K562 (cell line): ENCODE measurements at regions not wholly inside any gene's neighbourhood (a gene's known extent, or its start where the extent isn't known, plus 50 kb on each side); places are given as distances from the start of the nearest gene placed in this dataset.
"Not testable (repeated sequence)": the region's sequence is repeated elsewhere in the genome, so short reads cannot be mapped to it uniquely, and the experiment has no call there.

Experiments
- ATAC-seq: fragments of 200-7000 bp; cut with Tn5 transposase; 3 replicates; pipeline ENCODE4 v1.9.1; 2020; ENCODE audit warnings: moderate library complexity
- BruUV-seq: library from RNA; stranded (reverse); fragments of 400-500 nt; replicated peaks from 2 replicates; lab custom pipeline; 2021; lab: Mats Ljungman, UMichigan
- CTCF ChIA-PET: fragments of 300-600 bp; formaldehyde crosslinking; extraction: SDS; loops from one replicate; lab custom pipeline; 2021; ENCODE audit warnings: low intra/inter-chr PET ratio; lab: Yijun Ruan, JAX
- POLR2A ChIA-PET: fragments of 300-600, 350-650 bp; sonication (Branson Sonifier 250); formaldehyde crosslinking; extraction: SDS; loops from one replicate; lab custom pipeline; 2021; ENCODE audit warnings: antibody characterized with exemption, inconsistent platforms; lab: Yijun Ruan, JAX
- DNase-seq, 4 experiments: peaks; one replicate each; pipeline versions ENCODE4 v3.0.0 to v3.0.0-alpha.2; 2011 to 2018; ENCODE audit warnings: low spot score in 3 of 4, mixed read lengths in 3 of 4; ENCODE audit errors: extremely low read depth in 1 of 4
- FAIRE-seq: peaks from 2 replicates; lab custom pipeline; 2011; peaks lifted over from hg19 to GRCh38; lab: Jason Lieb, UNC
- H2AFZ ChIP-seq: 2 replicates; pipeline ENCODE4 v1.6.0; 2011; ENCODE audit warnings: low read depth, low read length, control low read depth, inconsistent platforms
- H3K27ac ChIP-seq: fragments of 200-600 bp; 3 replicates; pipeline ENCODE4 v1.8.0; 2011; ENCODE audit warnings: low read depth, mild to moderate bottlenecking, control low read depth, inconsistent platforms, low read length, moderate library complexity, mixed read lengths; ENCODE audit errors: extremely low read depth
- H3K27me3 ChIP-seq, 2 experiments: fragments of 300-600 bp in 1 of 2; 2 replicates in 1 of 2; 3 replicates in 1 of 2; pipeline versions ENCODE4 v1.6.0 to v1.8.0; 2011; ENCODE audit warnings: inconsistent platforms in 2 of 2, low read length in 2 of 2, mild to moderate bottlenecking in 1 of 2, mixed read lengths in 1 of 2, moderate library complexity in 1 of 2; ENCODE audit not compliant: control insufficient read depth in 2 of 2, insufficient read depth in 2 of 2
- H3K36me3 ChIP-seq: fragments of 300-600 bp; 3 replicates; pipeline ENCODE4 v1.8.0; 2011; ENCODE audit warnings: mild to moderate bottlenecking, low read length, inconsistent platforms; ENCODE audit not compliant: control insufficient read depth, insufficient read depth
- H3K4me1 ChIP-seq, 2 experiments: fragments of 200-600 bp in 1 of 2; replicated peaks in 1 of 2; 2 replicates in 1 of 2; 3 replicates in 1 of 2; pipeline versions ENCODE4 v1.5.1 to v1.8.0; 2011; ENCODE audit warnings: inconsistent platforms in 2 of 2, low read length in 2 of 2, mild to moderate bottlenecking in 1 of 2, mixed read lengths in 1 of 2, moderate library complexity in 1 of 2; ENCODE audit not compliant: control insufficient read depth in 2 of 2, insufficient read depth in 2 of 2
- H3K4me2 ChIP-seq: 2 replicates; pipeline ENCODE4 v1.6.1; 2011; ENCODE audit warnings: low read length, control low read depth, inconsistent platforms, mixed read lengths; ENCODE audit not compliant: insufficient read depth
- H3K4me3 ChIP-seq: fragments of 200-600 bp; sonication (generic), shearing (Covaris generic); 2 replicates; pipeline ENCODE4 v1.5.1; 2016; ENCODE audit warnings: control low read depth, inconsistent platforms
- H3K79me2 ChIP-seq: fragments of 200-600 bp; 3 replicates; pipeline ENCODE4 v1.8.0; 2011; ENCODE audit warnings: low read length, inconsistent platforms; ENCODE audit not compliant: control insufficient read depth, insufficient read depth
- H3K9ac ChIP-seq, 2 experiments: 2 replicates each; pipeline versions ENCODE4 v1.6.0 to v1.6.1; 2011; ENCODE audit warnings: low read depth in 2 of 2, low read length in 2 of 2, control low read depth in 1 of 2, inconsistent platforms in 1 of 2, mild to moderate bottlenecking in 1 of 2, mixed read lengths in 1 of 2; ENCODE audit not compliant: insufficient read depth in 1 of 2
- H3K9me1 ChIP-seq: one replicate; pipeline ENCODE4 v1.6.0; 2011; ENCODE audit warnings: inconsistent platforms, mild to moderate bottlenecking, low read length, moderate library complexity; ENCODE audit not compliant: control insufficient read depth, insufficient read depth
- H3K9me3 ChIP-seq: replicated peaks from 2 replicates; pipeline ENCODE4 v1.5.1; 2011; ENCODE audit warnings: low read depth, low read length, inconsistent platforms; ENCODE audit not compliant: control insufficient read depth, insufficient read depth
- H4K20me1 ChIP-seq: replicated peaks from 2 replicates; pipeline ENCODE4 v1.6.1; 2011; ENCODE audit warnings: low read length, inconsistent platforms, mixed read lengths; ENCODE audit not compliant: control insufficient read depth, insufficient read depth
- ATF7 ChIP-seq: fragments of 450-650 bp; IDR thresholded peaks from 2 replicates; pipeline ENCODE4 v1.7.1; 2014; ENCODE audit warnings: mild to moderate bottlenecking, moderate library complexity
- CEBPG ChIP-seq, 3 experiments: fragments of 200-800 bp in 1 of 3; sonication (Bioruptor generic) in 1 of 3; sonication (generic) in 1 of 3; formaldehyde crosslinking in 1 of 3; IDR thresholded peaks in 2 of 3; conservative IDR thresholded peaks in 1 of 3; 2 replicates each; pipeline versions ENCODE4 v1.6.1 to v1.8.0; 2016 to 2022; ENCODE audit warnings: missing compliant biosample characterization in 2 of 3, missing genetic modification characterization in 2 of 3, mild to moderate bottlenecking in 1 of 3, missing genetic modification reagents in 1 of 3
- CTCFL ChIP-seq: IDR thresholded peaks from 2 replicates; pipeline ENCODE4 v1.6.1; 2011; ENCODE audit warnings: borderline replicate concordance, low read depth, mild to moderate bottlenecking, moderate library complexity, low read length; ENCODE audit not compliant: insufficient read depth, poor library complexity, severe bottlenecking
- L3MBTL2 ChIP-seq: fragments of 450-650 bp; IDR thresholded peaks from 2 replicates; pipeline ENCODE4 v1.6.1; 2016; ENCODE audit warnings: mild to moderate bottlenecking, moderate library complexity
- RAD21 ChIP-seq, 2 experiments: fragments of 250-450 bp in 1 of 2; fragments of 450-650 bp in 1 of 2; sonication (Bioruptor Pico) in 1 of 2; formaldehyde crosslinking in 1 of 2; IDR thresholded peaks in 1 of 2; conservative IDR thresholded peaks in 1 of 2; 2 replicates each; pipeline versions ENCODE4 v1.4.0 to v1.8.0; 2020 to 2022; ENCODE audit warnings: mild to moderate bottlenecking in 2 of 2, moderate library complexity in 1 of 2
- TFE3 ChIP-seq: fragments of 450-650 bp; formaldehyde crosslinking; IDR thresholded peaks from 2 replicates; pipeline ENCODE4 v1.4.0; 2020; ENCODE audit warnings: mild to moderate bottlenecking, mixed read lengths
- WGBS: fragments of 100-300 bp; shearing (Covaris generic); methylation state at CpG from one replicate; pipeline ENCODE4 v1.1.6; 2016; ENCODE audit warnings: low coverage, mixed read lengths; ENCODE audit not compliant: insufficient coverage; ENCODE audit errors: missing lambda C conversion rate; 5-methylcytosine and 5-hydroxymethylcytosine counted together
- in situ Hi-C: fragments of 300-500 bp; cut with MboI; formaldehyde crosslinking; loops from 4 replicates; pipeline ENCODE4 v1.15.0; 2018; ENCODE audit warnings: inconsistent platforms, mixed read lengths
- intact Hi-C: fragments of 100-400 bp; cut with micrococcal nuclease; formaldehyde crosslinking; loops from 2 replicates; pipeline ENCODE4 v1.14.2; 2022
- TF ChIP-seq, protein P1 (sequence below), 2 experiments: fragments of 450-650 bp in 1 of 2; sonication (generic) in 1 of 2; formaldehyde crosslinking in 1 of 2; IDR thresholded peaks in 1 of 2; conservative IDR thresholded peaks in 1 of 2; 2 replicates each; pipeline versions ENCODE4 v1.6.1 to v1.8.1; 2016 to 2023; ENCODE audit warnings: mild to moderate bottlenecking in 2 of 2, moderate library complexity in 2 of 2, inconsistent platforms in 1 of 2, missing genetic modification reagents in 1 of 2
- TF ChIP-seq, protein P2 (sequence below): sonication (generic); formaldehyde crosslinking; IDR thresholded peaks from 2 replicates; pipeline ENCODE4 v1.5.0; 2020; ENCODE audit warnings: missing genetic modification reagents
- TF ChIP-seq, protein P3 (sequence below), 3 experiments: IDR thresholded peaks in 2 of 3; conservative IDR thresholded peaks in 1 of 3; 2 replicates each; pipeline ENCODE4 v1.5.1; 2011 to 2012; ENCODE audit warnings: low read length in 3 of 3, mild to moderate bottlenecking in 3 of 3, control low read depth in 2 of 3, improper control_type of control experiment in 1 of 3, inconsistent platforms in 1 of 3, low read depth in 1 of 3, mixed read lengths in 1 of 3, moderate library complexity in 1 of 3; ENCODE audit not compliant: insufficient read depth in 2 of 3

DNA sequence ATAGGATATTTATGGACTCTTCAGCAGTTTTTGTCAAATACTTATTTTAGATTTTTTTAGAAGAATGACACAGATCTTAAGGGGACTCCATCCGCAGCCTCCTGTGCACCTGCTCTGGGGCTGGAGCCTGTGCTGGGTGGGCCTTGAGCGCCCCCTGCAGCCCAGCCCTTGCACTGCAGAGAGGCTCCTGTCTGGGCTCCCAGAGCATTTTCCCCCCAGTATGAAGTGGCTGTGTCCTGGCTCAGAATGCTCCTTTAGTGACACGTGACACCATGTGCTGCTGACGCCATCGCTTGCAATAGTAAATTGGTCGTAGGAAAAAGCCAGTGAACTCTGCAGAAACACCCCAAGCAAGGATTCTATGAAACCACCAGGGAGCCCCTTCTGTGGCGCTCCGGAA is 479.7 kb downstream of the TMEM121 start:
- intact Hi-C loops, H3K4me2 ChIP-seq, H3K79me2 ChIP-seq, in situ Hi-C loops, H3K9me1 ChIP-seq, H3K9ac ChIP-seq, BruUV-seq, H3K36me3 ChIP-seq, H3K4me1 ChIP-seq, H4K20me1 ChIP-seq, H3K27ac ChIP-seq, CTCF ChIA-PET, POLR2A ChIA-PET, H3K9me3 ChIP-seq, FAIRE-seq, H3K27me3 ChIP-seq, H3K4me3 ChIP-seq, H2AFZ ChIP-seq: not testable (repeated sequence)
- peak; percentile 10 to 29 (median 22) for DNase-seq
- 6% methylated on average over 7 of the region's 8 CpGs for WGBS
- peak; percentile 53; the same call in 2 of the 3 replicates for ATAC-seq
- peak; percentile 57; the same call in 1 of the 2 replicates for TF ChIP-seq ATF7
- peak; percentile 36 to 42 for TF ChIP-seq RAD21 (CRISPR knock-in tag; conservative IDR thresholded peaks at IDR 0.05 in 1 of 2, IDR thresholded peaks at IDR 0.05 in 1 of 2)
- peak; percentile 6; the same call in 1 of the 2 replicates for TF ChIP-seq TFE3
- TF ChIP-seq, protein P1, sequence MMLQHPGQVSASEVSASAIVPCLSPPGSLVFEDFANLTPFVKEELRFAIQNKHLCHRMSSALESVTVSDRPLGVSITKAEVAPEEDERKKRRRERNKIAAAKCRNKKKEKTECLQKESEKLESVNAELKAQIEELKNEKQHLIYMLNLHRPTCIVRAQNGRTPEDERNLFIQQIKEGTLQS (IDR thresholded peaks at IDR 0.05): peak; percentile 53; the same call in 1 of the 2 replicates
- TF ChIP-seq, protein P1 (CRISPR knock-in tag; conservative IDR thresholded peaks at IDR 0.05): not testable (repeated sequence)
- TF ChIP-seq, protein P2, sequence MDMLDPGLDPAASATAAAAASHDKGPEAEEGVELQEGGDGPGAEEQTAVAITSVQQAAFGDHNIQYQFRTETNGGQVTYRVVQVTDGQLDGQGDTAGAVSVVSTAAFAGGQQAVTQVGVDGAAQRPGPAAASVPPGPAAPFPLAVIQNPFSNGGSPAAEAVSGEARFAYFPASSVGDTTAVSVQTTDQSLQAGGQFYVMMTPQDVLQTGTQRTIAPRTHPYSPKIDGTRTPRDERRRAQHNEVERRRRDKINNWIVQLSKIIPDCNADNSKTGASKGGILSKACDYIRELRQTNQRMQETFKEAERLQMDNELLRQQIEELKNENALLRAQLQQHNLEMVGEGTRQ: peak; percentile 40; the same call in 1 of the 2 replicates
- TF ChIP-seq L3MBTL2: peak; percentile 61
- TF ChIP-seq, protein P3, sequence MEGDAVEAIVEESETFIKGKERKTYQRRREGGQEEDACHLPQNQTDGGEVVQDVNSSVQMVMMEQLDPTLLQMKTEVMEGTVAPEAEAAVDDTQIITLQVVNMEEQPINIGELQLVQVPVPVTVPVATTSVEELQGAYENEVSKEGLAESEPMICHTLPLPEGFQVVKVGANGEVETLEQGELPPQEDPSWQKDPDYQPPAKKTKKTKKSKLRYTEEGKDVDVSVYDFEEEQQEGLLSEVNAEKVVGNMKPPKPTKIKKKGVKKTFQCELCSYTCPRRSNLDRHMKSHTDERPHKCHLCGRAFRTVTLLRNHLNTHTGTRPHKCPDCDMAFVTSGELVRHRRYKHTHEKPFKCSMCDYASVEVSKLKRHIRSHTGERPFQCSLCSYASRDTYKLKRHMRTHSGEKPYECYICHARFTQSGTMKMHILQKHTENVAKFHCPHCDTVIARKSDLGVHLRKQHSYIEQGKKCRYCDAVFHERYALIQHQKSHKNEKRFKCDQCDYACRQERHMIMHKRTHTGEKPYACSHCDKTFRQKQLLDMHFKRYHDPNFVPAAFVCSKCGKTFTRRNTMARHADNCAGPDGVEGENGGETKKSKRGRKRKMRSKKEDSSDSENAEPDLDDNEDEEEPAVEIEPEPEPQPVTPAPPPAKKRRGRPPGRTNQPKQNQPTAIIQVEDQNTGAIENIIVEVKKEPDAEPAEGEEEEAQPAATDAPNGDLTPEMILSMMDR (IDR thresholded peaks at IDR 0.05 in 2 of 3, conservative IDR thresholded peaks at IDR 0.05 in 1 of 3; ENCODE audit: insufficient read depth in 2 of 3, low read depth in 1 of 3, low read length in 3 of 3): peak; percentile 55 to 63 (median 62)
- TF ChIP-seq CTCFL: peak; percentile 26
- TF ChIP-seq CEBPG (CRISPR knock-in tag; IDR thresholded peaks at IDR 0.05): 0 out of 2 replicates have a peak, but pooled peaks have one; percentile 11
- peak in 1 of 2 experiments; percentile 75; a peak in 2 of 4 replicates for TF ChIP-seq CEBPG (tag; conservative IDR thresholded peaks at IDR 0.05 in 1 of 2, IDR thresholded peaks at IDR 0.05 in 1 of 2)
